H7 (cell line): ENCODE measurements at regions not wholly inside any gene's neighbourhood (a gene's known extent, or its start where the extent isn't known, plus 50 kb on each side); places are given as distances from the start of the nearest gene placed in this dataset.

Experiments used
- DNase-seq: peaks from one replicate; pipeline ENCODE4 v3.0.0; 2012
- H3K27me3 ChIP-seq: 2 replicates; pipeline ENCODE4 v1.6.0; 2011; ENCODE audit warnings: mild to moderate bottlenecking, low read length; ENCODE audit not compliant: control insufficient read depth, insufficient read depth
- H3K36me3 ChIP-seq: replicated peaks from 2 replicates; pipeline ENCODE4 v1.5.1; 2011; ENCODE audit warnings: low read length; ENCODE audit not compliant: control insufficient read depth, insufficient read depth
- H3K4me3 ChIP-seq: 2 replicates; pipeline ENCODE4 v1.5.1; 2011; ENCODE audit warnings: low read depth, mild to moderate bottlenecking, control low read depth, low read length, moderate library complexity; ENCODE audit not compliant: insufficient read depth

GRCh38 chr15:66646308-66646707 is 55.7 kb upstream of the SMAD6 start:
- DNase-seq, result peak; percentile 62
- H3K4me3 ChIP-seq, result no peak overlapping the region
- no peaks in the 10 kb centered on the region for H3K36me3 ChIP-seq
- no peaks in the 10 kb centered on the region for H3K27me3 ChIP-seq

DNA sequence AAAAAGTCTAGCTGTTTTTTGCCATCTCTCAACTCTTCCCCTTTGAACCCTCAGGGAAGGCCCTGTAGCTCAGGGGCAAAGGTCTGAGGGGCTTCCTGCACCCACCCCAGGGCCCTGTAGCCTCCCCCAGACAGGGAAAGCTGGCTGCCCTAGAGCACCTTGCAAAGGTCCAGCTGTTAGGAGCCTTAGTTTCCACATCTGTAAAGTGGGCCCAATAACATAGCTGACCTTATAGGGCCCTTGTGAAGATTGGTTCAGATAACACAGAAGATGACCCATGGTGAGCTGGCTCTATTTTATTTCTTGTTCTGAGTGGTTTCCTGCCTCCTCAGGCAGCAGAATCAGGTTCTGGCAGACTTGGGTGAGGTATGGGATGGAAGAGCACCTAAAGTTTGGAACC is 55.2 kb upstream of the SMAD6 start:
- H3K4me3 ChIP-seq, result no peak overlapping the region
- H3K27me3 ChIP-seq, result no peaks in the 10 kb centered on the region
- H3K36me3 ChIP-seq, result no peaks in the 10 kb centered on the region
- no peak for DNase-seq

DNA sequence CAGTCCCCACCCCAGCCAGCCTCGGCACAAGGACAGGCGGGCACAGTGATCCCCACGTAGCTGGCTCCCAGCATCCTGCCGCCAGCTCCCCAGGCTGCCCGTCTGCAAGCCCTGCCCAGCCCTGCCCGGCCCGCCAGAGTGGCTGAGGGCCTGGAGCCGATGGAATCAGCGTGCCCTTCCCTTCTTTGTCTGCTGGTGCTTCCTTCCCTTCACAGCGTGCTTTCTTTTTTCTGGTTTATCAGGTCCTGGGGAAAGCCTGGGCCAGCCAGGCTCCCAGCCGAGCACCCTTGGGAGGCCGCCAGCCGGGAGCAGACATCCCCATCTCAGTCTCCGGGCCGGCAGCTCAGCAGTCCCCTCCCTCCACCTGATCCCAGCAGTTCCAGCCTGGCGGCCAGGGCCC is 54.7 kb upstream of the SMAD6 start:
- no peak for DNase-seq
- H3K36me3 ChIP-seq, result no peaks in the 10 kb centered on the region
- no peak overlapping the region for H3K4me3 ChIP-seq
- H3K27me3 ChIP-seq, result no peaks in the 10 kb centered on the region

DNA sequence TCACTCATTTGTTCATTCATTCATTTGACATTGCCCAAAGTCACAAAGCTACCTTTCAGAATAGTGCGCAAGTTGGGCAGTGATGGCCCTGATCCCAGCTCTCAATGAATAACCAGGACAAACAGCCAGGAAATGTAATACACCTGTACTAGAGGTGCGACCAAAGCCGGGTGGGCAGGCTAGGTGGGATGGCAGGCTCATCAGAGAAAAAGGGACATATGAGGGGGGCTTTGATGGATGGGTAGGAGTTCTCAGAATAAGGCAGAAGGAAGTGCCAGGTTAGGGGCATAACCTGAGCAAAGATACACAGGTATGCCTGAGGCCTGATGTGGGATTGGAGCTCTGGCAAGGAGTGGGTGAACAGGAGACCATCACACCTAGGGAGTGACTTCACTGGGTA is 53.4 kb upstream of the SMAD6 start:
- DNase-seq, result no peak
- H3K36me3 ChIP-seq, result no peaks in the 10 kb centered on the region
- no peaks in the 10 kb centered on the region for H3K27me3 ChIP-seq
- H3K4me3 ChIP-seq, result no peak overlapping the region

DNA sequence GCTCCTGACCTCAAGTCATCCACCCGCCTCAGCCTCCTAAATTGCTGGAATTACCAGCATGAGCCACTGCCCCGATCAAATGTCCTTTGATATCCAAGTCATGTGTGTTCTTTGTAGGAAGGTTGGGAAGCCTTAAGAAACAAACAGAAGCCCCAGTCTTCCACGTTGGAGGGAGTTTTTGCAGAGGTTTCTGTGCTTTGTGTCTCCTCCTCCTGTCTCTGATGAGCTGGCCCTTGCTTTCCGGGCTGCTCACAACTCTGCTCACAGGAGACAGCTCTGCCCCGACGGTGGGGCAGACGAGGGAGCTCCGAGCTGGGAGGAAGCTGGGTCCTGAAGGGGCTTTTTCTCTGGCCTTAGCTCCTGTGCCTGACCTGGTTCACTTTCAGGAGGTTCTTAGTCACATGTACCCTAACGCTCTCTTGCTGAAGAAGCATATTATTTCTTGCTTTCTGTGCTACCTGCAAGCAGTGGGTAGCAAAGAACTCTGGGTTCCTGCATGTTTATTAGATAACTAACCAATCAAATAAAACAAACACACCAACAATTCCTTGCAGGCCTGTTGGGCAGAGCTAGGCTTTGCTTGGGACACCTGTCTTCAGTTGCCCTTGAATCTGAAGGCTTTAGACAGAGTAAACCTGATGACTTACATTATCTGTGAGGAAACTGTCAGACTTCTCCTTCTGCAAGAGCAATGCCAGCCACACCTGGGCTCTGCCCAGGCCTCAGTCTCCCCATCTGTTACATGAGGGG is 52.6 kb upstream of the SMAD6 start:
- Histone ChIP-seq H3K4me3 (no peak overlapping the region), H3K36me3 (no peaks in the 10 kb centered on the region), H3K27me3 (no peaks in the 10 kb centered on the region)
- no peak for DNase-seq

DNA sequence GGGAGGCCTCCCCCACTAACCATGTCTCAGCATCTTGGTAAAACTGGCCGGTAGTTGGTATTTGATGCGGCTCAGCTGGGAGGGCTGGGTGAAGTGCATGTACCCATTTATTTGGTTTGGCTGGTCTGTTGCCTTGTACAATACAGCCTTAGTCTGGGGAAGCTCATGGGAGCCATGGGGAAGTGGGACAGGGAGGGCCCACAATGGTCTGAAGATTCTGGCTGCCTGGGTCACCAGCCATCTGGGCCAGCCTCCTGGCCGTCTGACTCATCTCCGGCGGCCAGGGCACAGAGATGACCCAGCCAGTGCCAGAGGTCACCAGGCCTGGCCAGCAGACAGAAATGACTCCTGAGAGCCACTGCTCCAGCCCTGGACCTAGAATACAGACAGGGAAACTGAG is 51.6 kb upstream of the SMAD6 start:
- Histone ChIP-seq H3K36me3 (no peaks in the 10 kb centered on the region), H3K4me3 (no peak overlapping the region), H3K27me3 (no peaks in the 10 kb centered on the region)
- DNase-seq, result no peak

DNA sequence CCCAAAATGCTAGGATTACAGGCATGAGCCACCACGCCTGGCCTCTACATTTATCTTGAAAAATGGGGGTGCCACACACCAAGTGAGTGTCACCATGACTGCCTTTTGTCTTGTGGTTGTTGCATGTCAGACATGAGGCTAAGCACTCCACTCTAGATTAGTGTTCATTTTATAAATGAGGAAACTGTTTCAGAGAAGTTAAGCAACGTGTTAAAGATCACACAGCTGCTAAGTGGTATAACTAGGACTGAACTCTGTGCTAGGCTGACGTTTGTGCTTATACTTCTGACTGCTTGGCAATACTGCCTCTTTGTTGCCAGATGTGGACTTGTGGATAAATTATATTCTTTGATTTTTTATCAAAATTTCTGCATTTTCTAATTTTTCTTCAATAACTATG is 50.8 kb upstream of the SMAD6 start:
- Histone ChIP-seq H3K27me3 (no peaks in the 10 kb centered on the region), H3K36me3 (no peaks in the 10 kb centered on the region), H3K4me3 (no peak overlapping the region)
- DNase-seq, result no peak

DNA sequence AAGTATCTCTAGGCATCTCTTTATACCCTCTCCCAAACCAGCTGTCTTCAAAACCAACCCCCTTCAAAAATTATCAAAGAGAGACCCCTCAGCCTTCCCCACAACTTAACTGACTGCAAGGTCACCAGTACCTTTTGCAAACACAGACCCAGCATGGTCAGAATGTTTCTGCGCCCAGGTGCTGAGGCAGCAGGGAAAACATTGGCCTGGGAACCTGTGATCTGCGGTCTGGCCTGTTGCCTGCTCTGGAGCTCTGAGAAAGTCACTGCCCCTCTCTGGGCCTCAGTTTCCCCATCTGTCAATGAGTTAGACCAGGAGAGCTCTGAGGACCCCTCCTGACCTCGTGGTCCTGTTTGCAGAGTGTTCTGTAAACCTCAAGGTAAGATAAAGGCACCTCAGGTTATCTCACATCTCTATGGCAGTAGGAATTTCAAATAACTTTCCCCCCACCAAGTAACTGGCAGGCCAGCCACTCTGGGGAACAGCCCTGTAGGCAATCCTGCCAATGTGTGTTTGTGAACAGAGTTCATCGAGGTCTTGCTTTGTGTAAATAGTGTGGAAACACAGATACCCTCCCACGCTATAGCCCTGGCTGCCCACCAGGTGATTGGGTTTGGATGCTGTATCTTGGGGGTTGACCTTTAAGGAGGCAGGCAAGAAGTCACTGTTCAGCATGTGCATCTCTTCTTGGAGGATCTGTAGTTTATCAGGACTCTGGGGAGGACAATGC is 50.0 kb upstream of the SMAD6 start:
- Histone ChIP-seq H3K36me3 (no peaks in the 10 kb centered on the region), H3K27me3 (no peaks in the 10 kb centered on the region), H3K4me3 (no peak overlapping the region)
- DNase-seq, result no peak
